ENCODE measurements at regions not wholly inside any gene's neighbourhood (a gene's known extent, or its start where the extent isn't known, plus 50 kb on each side); places are given as distances from the start of the nearest gene placed in this dataset.

GRCh38 chr4:108400309-108400708 is 220.1 kb upstream of the RPL34 start:
- no peak for DNase-seq (ENCODE audit: low spot score)

- no peak for DNase-seq (ENCODE audit: low spot score)
Observed at GRCh38 chr4:108399610-108400265, 220.6 kb upstream of the RPL34 start.

- no peak for DNase-seq (ENCODE audit: low spot score)
Observed at GRCh38 chr4:108398836-108399235, 221.5 kb upstream of the RPL34 start.

GRCh38 chr4:108398316-108398715 is 222.1 kb upstream of the RPL34 start:
- DNase-seq (ENCODE audit: low spot score) = no peak

GRCh38 chr4:108397850-108398249 is 222.5 kb upstream of the RPL34 start:
- no peak for DNase-seq (ENCODE audit: low spot score)

- DNase-seq (ENCODE audit: low spot score) = no peak
Observed at GRCh38 chr4:108396900-108397497, 223.4 kb upstream of the RPL34 start.

GRCh38 chr4:108395786-108396185 is 224.6 kb upstream of the RPL34 start:
- no peak for DNase-seq (ENCODE audit: low spot score)

GRCh38 chr4:108393890-108394472 is 225.2 kb upstream of the LEF1 start:
- no peak for DNase-seq (ENCODE audit: low spot score)

GRCh38 chr4:108391701-108392455 is 223.1 kb upstream of the LEF1 start:
- DNase-seq (ENCODE audit: low spot score) = no peak

- DNase-seq (ENCODE audit: low spot score) = no peak
Observed at GRCh38 chr4:108385076-108385475, 216.3 kb upstream of the LEF1 start.

GRCh38 chr4:108384544-108384943 is 215.8 kb upstream of the LEF1 start:
- DNase-seq (ENCODE audit: low spot score) = no peak

- no peak for DNase-seq (ENCODE audit: low spot score)
Observed at GRCh38 chr4:108383157-108383556, 214.4 kb upstream of the LEF1 start.

- no peak for DNase-seq (ENCODE audit: low spot score)
Observed at GRCh38 chr4:108382751-108383150, 214.0 kb upstream of the LEF1 start.

- no peak for DNase-seq (ENCODE audit: low spot score)
Observed at GRCh38 chr4:108378164-108378563, 209.4 kb upstream of the LEF1 start.

- no peak for DNase-seq (ENCODE audit: low spot score)
Observed at GRCh38 chr4:108377021-108377420, 208.3 kb upstream of the LEF1 start.

- no peak for DNase-seq (ENCODE audit: low spot score)
Observed at GRCh38 chr4:108375434-108375833, 206.7 kb upstream of the LEF1 start.

GRCh38 chr4:108372681-108373080 is 203.9 kb upstream of the LEF1 start:
- no peak for DNase-seq (ENCODE audit: low spot score)

GRCh38 chr4:108371282-108371681 is 202.6 kb upstream of the LEF1 start:
- no peak for DNase-seq (ENCODE audit: low spot score)

- no peak for DNase-seq (ENCODE audit: low spot score)
Observed at GRCh38 chr4:108370291-108371141, 201.8 kb upstream of the LEF1 start.

- DNase-seq (ENCODE audit: low spot score) = no peak
Observed at GRCh38 chr4:108369035-108369655, 200.4 kb upstream of the LEF1 start.

- DNase-seq (ENCODE audit: low spot score) = no peak
Observed at GRCh38 chr4:108367751-108368150, 199.0 kb upstream of the LEF1 start.

- no peak for DNase-seq (ENCODE audit: low spot score)
Observed at GRCh38 chr4:108366716-108367115, 198.0 kb upstream of the LEF1 start.

Data from globus pallidus (tissue), 1 donor.